ENCODE measurements at regions not wholly inside any gene's neighbourhood (a gene's known extent, or its start where the extent isn't known, plus 50 kb on each side); places are given as distances from the start of the nearest gene placed in this dataset.
A peak's percentile ranks its signal among the peaks of the same experiment; 100 is the strongest.

- no peaks in the 10 kb centered on the region for H3K36me3 ChIP-seq (ENCODE audit: control insufficient read depth, insufficient read depth, low read length)
- Mint-ChIP-seq H3K36me3 (no peaks in the 10 kb centered on the region), H3K27me3 (peaks cover 5% of the 10 kb centered on the region), H3K4me1 (peaks cover 0 to 21% (median 6%) of the 10 kb centered on the region in 4 donors), H3K4me3 (peak overlapping the region in 1 of 4 donors; percentile 44), H3K27ac (no peak overlapping the region), H3K9me3 (peaks cover 0 to 5% (median 0%) of the 10 kb centered on the region in 7 donors)
- no peak overlapping the region for H3K4me3 ChIP-seq (ENCODE audit: low read depth, low read length)
- no peaks in the 10 kb centered on the region for H3K9me3 ChIP-seq (ENCODE audit: control insufficient read depth in 2 of 2, low read length in 2 of 2)
- H3K4me1 ChIP-seq (ENCODE audit: control insufficient read depth, insufficient read depth, low read length, poor library complexity, severe bottlenecking) = peaks cover 10% of the 10 kb centered on the region
- ATAC-seq (ENCODE audit: low read depth in 2 of 2) (no peak), DNase-seq (no peak)
- no peak overlapping the region for H3K27ac ChIP-seq (ENCODE audit: insufficient read depth, low read length, poor library complexity, severe bottlenecking)
- H3K27me3 ChIP-seq (ENCODE audit: control insufficient read depth, insufficient read depth, low read length) = no peaks in the 10 kb centered on the region
These were observed 81.5 kb upstream of the BCOR start for GRCh38 chrX:40179283-40179682.

GRCh38 chrX:40177942-40178715 is 80.4 kb upstream of the BCOR start:
- DNase-seq (no peak), ATAC-seq (ENCODE audit: low read depth in 2 of 2) (no peak)
- Histone ChIP-seq H3K36me3 (ENCODE audit: control insufficient read depth, insufficient read depth, low read length) (no peaks in the 10 kb centered on the region), H3K27ac (ENCODE audit: insufficient read depth, low read length, poor library complexity, severe bottlenecking) (peak overlapping the region; percentile 91), H3K9me3 (ENCODE audit: control insufficient read depth in 2 of 2, low read length in 2 of 2) (no peaks in the 10 kb centered on the region), H3K27me3 (ENCODE audit: control insufficient read depth, insufficient read depth, low read length) (no peaks in the 10 kb centered on the region), H3K4me1 (ENCODE audit: control insufficient read depth, insufficient read depth, low read length, poor library complexity, severe bottlenecking) (peaks cover 19% of the 10 kb centered on the region), H3K4me3 (ENCODE audit: low read depth, low read length) (no peak overlapping the region)
- H3K4me3 Mint-ChIP-seq = peak overlapping the region in 2 of 4 donors; percentile 94 to 96
- H3K27ac Mint-ChIP-seq = peak overlapping the region in 2 of 3 donors; percentile 2 to 89
- no peaks in the 10 kb centered on the region for H3K36me3 Mint-ChIP-seq
- peaks cover 3 to 31% (median 11%) of the 10 kb centered on the region in 4 donors for H3K4me1 Mint-ChIP-seq
- peaks cover 0 to 5% (median 0%) of the 10 kb centered on the region in 7 donors for H3K9me3 Mint-ChIP-seq
- H3K27me3 Mint-ChIP-seq = peaks cover 5% of the 10 kb centered on the region

DNA sequence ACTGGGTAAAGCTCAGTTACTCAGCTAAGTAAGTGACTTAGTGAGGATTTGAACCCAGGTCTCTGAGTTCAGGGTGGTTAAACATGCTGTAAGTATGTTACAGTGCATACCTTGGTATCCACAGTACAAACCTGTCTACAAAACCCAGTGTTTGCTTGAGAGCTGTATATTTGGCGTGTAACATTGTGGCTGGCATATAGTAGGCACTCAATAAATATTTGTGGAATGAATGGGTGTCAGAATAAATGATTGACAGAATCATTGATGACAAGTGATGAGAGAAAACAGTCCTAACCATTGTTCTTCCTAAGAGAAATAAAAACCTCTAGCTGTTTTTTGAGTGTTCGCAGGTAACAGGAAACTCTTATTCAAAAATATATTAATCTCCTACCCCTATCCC is 79.7 kb upstream of the BCOR start:
- peak overlapping the region; percentile 42 for H3K4me3 ChIP-seq (ENCODE audit: low read depth, low read length)
- H3K27ac Mint-ChIP-seq = peak overlapping the region; percentile 89 to 98 (median 96)
- H3K4me3 Mint-ChIP-seq = peak overlapping the region; percentile 88 to 96 (median 94)

DNA sequence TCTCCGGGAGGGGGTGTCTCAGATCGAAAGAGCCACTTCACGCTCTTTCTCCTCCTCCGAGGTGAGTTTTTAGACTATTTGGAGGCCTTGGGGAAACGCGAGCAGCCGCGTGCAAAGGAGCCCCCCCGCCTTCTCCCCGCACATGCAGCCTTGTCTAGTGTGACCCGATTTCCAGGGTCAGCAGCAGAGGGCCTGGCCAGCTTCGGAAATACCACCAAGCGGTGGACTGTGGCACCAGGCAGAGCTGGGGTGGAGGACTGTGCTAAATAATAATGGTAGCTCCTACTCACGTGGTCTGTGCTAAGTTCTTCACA is 79.3 kb upstream of the BCOR start:
- peak overlapping the region; percentile 89 to 98 (median 96) for H3K27ac Mint-ChIP-seq
- no peaks in the 10 kb centered on the region for H3K36me3 ChIP-seq (ENCODE audit: control insufficient read depth, insufficient read depth, low read length)
- H3K9me3 Mint-ChIP-seq = peaks cover 0 to 2% (median 0%) of the 10 kb centered on the region in 7 donors
- H3K4me3 ChIP-seq (ENCODE audit: low read depth, low read length) = peak overlapping the region; percentile 42
- H3K36me3 Mint-ChIP-seq = no peaks in the 10 kb centered on the region
- no peaks in the 10 kb centered on the region for H3K9me3 ChIP-seq (ENCODE audit: control insufficient read depth in 2 of 2, low read length in 2 of 2)
- H3K27ac ChIP-seq (ENCODE audit: insufficient read depth, low read length, poor library complexity, severe bottlenecking) = peak overlapping the region; percentile 91
- peaks cover 5% of the 10 kb centered on the region for H3K27me3 Mint-ChIP-seq
- H3K4me1 ChIP-seq (ENCODE audit: control insufficient read depth, insufficient read depth, low read length, poor library complexity, severe bottlenecking) = peaks cover 26% of the 10 kb centered on the region
- DNase-seq (no peak), ATAC-seq (ENCODE audit: low read depth in 2 of 2) (no peak)
- no peaks in the 10 kb centered on the region for H3K27me3 ChIP-seq (ENCODE audit: control insufficient read depth, insufficient read depth, low read length)
- H3K4me3 Mint-ChIP-seq = peak overlapping the region; percentile 88 to 96 (median 94)
- H3K4me1 Mint-ChIP-seq = peaks cover 6 to 35% (median 15%) of the 10 kb centered on the region in 4 donors

More for the DNA sequence above, 79.7 kb upstream of the BCOR start:
- H3K9me3 Mint-ChIP-seq = peaks cover 0 to 2% (median 0%) of the 10 kb centered on the region in 7 donors
- no peaks in the 10 kb centered on the region for H3K36me3 Mint-ChIP-seq
- H3K4me1 Mint-ChIP-seq = peaks cover 6 to 35% (median 15%) of the 10 kb centered on the region in 4 donors
- Histone ChIP-seq H3K27ac (ENCODE audit: insufficient read depth, low read length, poor library complexity, severe bottlenecking) (peak overlapping the region; percentile 91), H3K36me3 (ENCODE audit: control insufficient read depth, insufficient read depth, low read length) (no peaks in the 10 kb centered on the region), H3K27me3 (ENCODE audit: control insufficient read depth, insufficient read depth, low read length) (no peaks in the 10 kb centered on the region), H3K9me3 (ENCODE audit: control insufficient read depth in 2 of 2, low read length in 2 of 2) (no peaks in the 10 kb centered on the region), H3K4me1 (ENCODE audit: control insufficient read depth, insufficient read depth, low read length, poor library complexity, severe bottlenecking) (peaks cover 25% of the 10 kb centered on the region)
- ATAC-seq (ENCODE audit: low read depth in 2 of 2) = no peak
- H3K27me3 Mint-ChIP-seq = peaks cover 5% of the 10 kb centered on the region
- DNase-seq = no peak

DNA sequence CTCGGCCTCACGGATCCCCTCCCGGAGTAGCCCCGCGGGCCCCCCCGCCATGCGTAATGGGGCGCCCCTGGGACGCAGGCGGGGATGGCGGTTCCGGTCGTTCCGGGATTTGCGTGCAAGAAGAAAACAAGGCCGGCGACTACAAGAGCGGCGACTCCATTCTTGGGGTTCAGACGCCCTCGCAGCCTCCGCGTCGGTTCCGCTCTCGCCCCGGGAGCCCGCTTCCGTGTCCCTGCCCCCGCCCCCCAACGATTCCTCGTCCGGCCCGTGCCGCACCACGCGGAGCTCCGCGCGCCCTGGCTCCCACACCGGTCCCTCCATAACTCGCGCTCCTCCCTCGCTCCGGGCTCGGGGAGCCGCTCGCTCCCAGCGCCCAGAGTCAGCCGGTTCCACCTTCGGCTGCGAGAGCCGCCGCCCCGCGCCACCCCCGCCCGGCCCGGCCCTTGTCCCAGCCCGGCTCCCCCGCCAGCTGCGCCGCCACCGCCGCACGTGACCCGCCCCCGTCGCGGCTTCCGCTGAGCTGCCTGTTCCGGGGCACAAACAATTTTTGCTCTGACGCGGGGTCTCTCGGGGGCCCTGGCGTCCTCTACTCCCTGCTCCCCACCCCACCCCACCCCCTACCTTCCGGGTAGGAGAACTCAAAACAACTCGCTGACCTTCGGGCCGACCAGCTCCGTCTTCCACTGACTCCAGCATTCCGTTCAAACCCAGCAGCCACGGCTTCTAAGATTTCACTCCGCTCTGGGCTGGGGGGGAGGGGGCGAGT is 78.8 kb upstream of the BCOR start:
- peak overlapping the region; percentile 89 to 98 (median 96) for H3K27ac Mint-ChIP-seq
- Histone ChIP-seq H3K36me3 (ENCODE audit: control insufficient read depth, insufficient read depth, low read length) (no peaks in the 10 kb centered on the region), H3K27ac (ENCODE audit: insufficient read depth, low read length, poor library complexity, severe bottlenecking) (peak overlapping the region; percentile 91), H3K4me3 (ENCODE audit: low read depth, low read length) (no peak overlapping the region), H3K4me1 (ENCODE audit: control insufficient read depth, insufficient read depth, low read length, poor library complexity, severe bottlenecking) (peaks cover 27% of the 10 kb centered on the region), H3K27me3 (ENCODE audit: control insufficient read depth, insufficient read depth, low read length) (no peaks in the 10 kb centered on the region), H3K9me3 (ENCODE audit: control insufficient read depth in 2 of 2, low read length in 2 of 2) (no peaks in the 10 kb centered on the region)
- peaks cover 6 to 35% (median 15%) of the 10 kb centered on the region in 4 donors for H3K4me1 Mint-ChIP-seq
- peaks cover 0 to 2% (median 0%) of the 10 kb centered on the region in 7 donors for H3K9me3 Mint-ChIP-seq
- H3K36me3 Mint-ChIP-seq = no peaks in the 10 kb centered on the region
- peak overlapping the region; percentile 90 to 96 (median 94) for H3K4me3 Mint-ChIP-seq
- peaks cover 5% of the 10 kb centered on the region for H3K27me3 Mint-ChIP-seq
- ATAC-seq (ENCODE audit: low read depth in 2 of 2) (peak; percentile 42 to 43), DNase-seq (peak; percentile 72 to 83 (median 82))

- peak; percentile 55 to 59 for ATAC-seq (ENCODE audit: low read depth in 2 of 2)
- H3K27me3 ChIP-seq (ENCODE audit: control insufficient read depth, insufficient read depth, low read length) = no peaks in the 10 kb centered on the region
- peak; percentile 60 to 93 (median 83) for DNase-seq
- no peaks in the 10 kb centered on the region for H3K9me3 ChIP-seq (ENCODE audit: control insufficient read depth in 2 of 2, low read length in 2 of 2)
- Mint-ChIP-seq H3K36me3 (no peaks in the 10 kb centered on the region), H3K9me3 (peaks cover 0 to 2% (median 0%) of the 10 kb centered on the region in 7 donors), H3K4me1 (peaks cover 8 to 40% (median 18%) of the 10 kb centered on the region in 4 donors), H3K4me3 (peak overlapping the region; percentile 90 to 96 (median 94)), H3K27ac (peak overlapping the region; percentile 89 to 98 (median 97)), H3K27me3 (peaks cover 5% of the 10 kb centered on the region)
- peak overlapping the region; percentile 91 for H3K27ac ChIP-seq (ENCODE audit: insufficient read depth, low read length, poor library complexity, severe bottlenecking)
- no peaks in the 10 kb centered on the region for H3K36me3 ChIP-seq (ENCODE audit: control insufficient read depth, insufficient read depth, low read length)
- H3K4me3 ChIP-seq (ENCODE audit: low read depth, low read length) = peak overlapping the region; percentile 50
- H3K4me1 ChIP-seq (ENCODE audit: control insufficient read depth, insufficient read depth, low read length, poor library complexity, severe bottlenecking) = peaks cover 35% of the 10 kb centered on the region
These were observed 78.0 kb upstream of the BCOR start for GRCh38 chrX:40175511-40176350.

DNA sequence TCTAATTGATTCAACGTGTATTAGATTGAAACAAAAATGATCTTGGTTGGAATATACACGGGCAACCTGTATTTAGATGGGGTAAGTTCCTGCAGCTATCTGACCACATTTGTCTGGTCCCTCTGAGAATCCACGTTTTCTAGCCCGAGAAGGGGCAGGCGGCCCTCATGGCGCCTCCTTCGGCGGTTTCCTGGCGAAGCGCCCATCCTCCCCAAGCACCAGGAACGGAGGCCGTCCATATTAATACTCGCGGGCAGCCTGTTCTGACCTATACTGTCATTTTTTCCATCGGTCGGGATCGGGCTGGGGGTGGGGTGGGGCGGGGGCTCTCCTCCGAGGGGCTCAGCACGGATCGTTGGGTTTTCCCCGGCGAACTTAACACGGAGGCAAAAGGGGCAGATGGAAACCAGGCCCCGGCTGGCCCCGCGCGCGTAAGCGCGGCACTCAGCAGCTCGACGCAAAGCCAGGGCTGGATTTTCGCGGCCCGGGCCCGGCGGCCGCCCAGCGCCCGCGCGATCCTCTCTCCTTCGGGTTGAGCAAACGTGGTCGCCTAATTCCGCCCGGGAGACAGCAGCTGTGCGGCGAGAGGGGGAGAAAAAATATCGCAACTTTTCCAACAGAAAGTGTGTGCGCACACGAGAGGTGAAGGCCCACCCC is 77.2 kb upstream of the BCOR start:
- no peaks in the 10 kb centered on the region for H3K9me3 ChIP-seq (ENCODE audit: control insufficient read depth in 2 of 2, low read length in 2 of 2)
- no peaks in the 10 kb centered on the region for H3K27me3 ChIP-seq (ENCODE audit: control insufficient read depth, insufficient read depth, low read length)
- peak in 1 of 2 donors; percentile 5 for ATAC-seq (ENCODE audit: low read depth in 2 of 2)
- DNase-seq = peak in 1 of 3 donors; percentile 56
- H3K27ac Mint-ChIP-seq = peak overlapping the region; percentile 89 to 99 (median 98)
- H3K4me3 ChIP-seq (ENCODE audit: low read depth, low read length) = peak overlapping the region; percentile 83
- peak overlapping the region; percentile 91 for H3K27ac ChIP-seq (ENCODE audit: insufficient read depth, low read length, poor library complexity, severe bottlenecking)
- H3K36me3 ChIP-seq (ENCODE audit: control insufficient read depth, insufficient read depth, low read length) = no peaks in the 10 kb centered on the region
- peaks cover 8 to 47% (median 23%) of the 10 kb centered on the region in 4 donors for H3K4me1 Mint-ChIP-seq
- peaks cover 10% of the 10 kb centered on the region for H3K27me3 Mint-ChIP-seq
- peak overlapping the region; percentile 90 to 96 (median 94) for H3K4me3 Mint-ChIP-seq
- H3K36me3 Mint-ChIP-seq = no peaks in the 10 kb centered on the region
- peaks cover 0 to 2% (median 0%) of the 10 kb centered on the region in 7 donors for H3K9me3 Mint-ChIP-seq
- peaks cover 42% of the 10 kb centered on the region for H3K4me1 ChIP-seq (ENCODE audit: control insufficient read depth, insufficient read depth, low read length, poor library complexity, severe bottlenecking)

All from CD4-positive, CD25-positive, alpha-beta regulatory T cell (primary cell).